ENCODE measurements at regions not wholly inside any gene's neighbourhood (a gene's known extent, or its start where the extent isn't known, plus 50 kb on each side); places are given as distances from the start of the nearest gene placed in this dataset.

GRCh38 chr2:4139316-4139715, 435.9 kb downstream of the DCDC2C start:
- H3K4me3 ChIP-seq (ENCODE audit: insufficient read depth, low read length) = no peak overlapping the region
- H3K4me1 ChIP-seq (ENCODE audit: insufficient read depth, low read length) = no peaks in the 10 kb centered on the region
- no peak overlapping the region for H3K4me2 ChIP-seq (ENCODE audit: insufficient read depth, low read length)
- H3K27me3 ChIP-seq (ENCODE audit: insufficient read depth, low read length) = no peaks in the 10 kb centered on the region
- H3K36me3 ChIP-seq (ENCODE audit: insufficient read depth, low read length) = no peaks in the 10 kb centered on the region
- DNase-seq (ENCODE audit: insufficient read length, low spot score, missing footprints) = no peak
- H3K9me3 ChIP-seq (ENCODE audit: low read depth, low read length) = peaks cover 7% of the 10 kb centered on the region
- H2AFZ ChIP-seq (ENCODE audit: low read length) = no peak overlapping the region
- H4K20me1 ChIP-seq (ENCODE audit: insufficient read depth, low read length) = no peaks in the 10 kb centered on the region
- TF ChIP-seq CTCF (IDR thresholded peaks at IDR 0.05; ENCODE audit: extremely low read depth, low read depth, low read length) = no peak
- no peaks in the 10 kb centered on the region for H3K79me2 ChIP-seq (ENCODE audit: insufficient read depth, low read length)
- no peak overlapping the region for H3K27ac ChIP-seq (ENCODE audit: low read depth, low read length)

GRCh38 chr2:4139731-4140130, 436.4 kb downstream of the DCDC2C start:
- H3K27me3 ChIP-seq (ENCODE audit: insufficient read depth, low read length) = no peaks in the 10 kb centered on the region
- no peak for DNase-seq (ENCODE audit: insufficient read length, low spot score, missing footprints)
- no peak overlapping the region for H3K27ac ChIP-seq (ENCODE audit: low read depth, low read length)
- TF ChIP-seq CTCF (IDR thresholded peaks at IDR 0.05; ENCODE audit: extremely low read depth, low read depth, low read length) = no peak
- H2AFZ ChIP-seq (ENCODE audit: low read length) = no peak overlapping the region
- no peaks in the 10 kb centered on the region for H3K79me2 ChIP-seq (ENCODE audit: insufficient read depth, low read length)
- H3K9me3 ChIP-seq (ENCODE audit: low read depth, low read length) = peaks cover 7% of the 10 kb centered on the region
- H4K20me1 ChIP-seq (ENCODE audit: insufficient read depth, low read length) = no peaks in the 10 kb centered on the region
- no peak overlapping the region for H3K4me3 ChIP-seq (ENCODE audit: insufficient read depth, low read length)
- H3K4me2 ChIP-seq (ENCODE audit: insufficient read depth, low read length) = no peak overlapping the region
- no peaks in the 10 kb centered on the region for H3K36me3 ChIP-seq (ENCODE audit: insufficient read depth, low read length)
- H3K4me1 ChIP-seq (ENCODE audit: insufficient read depth, low read length) = no peaks in the 10 kb centered on the region

DNA sequence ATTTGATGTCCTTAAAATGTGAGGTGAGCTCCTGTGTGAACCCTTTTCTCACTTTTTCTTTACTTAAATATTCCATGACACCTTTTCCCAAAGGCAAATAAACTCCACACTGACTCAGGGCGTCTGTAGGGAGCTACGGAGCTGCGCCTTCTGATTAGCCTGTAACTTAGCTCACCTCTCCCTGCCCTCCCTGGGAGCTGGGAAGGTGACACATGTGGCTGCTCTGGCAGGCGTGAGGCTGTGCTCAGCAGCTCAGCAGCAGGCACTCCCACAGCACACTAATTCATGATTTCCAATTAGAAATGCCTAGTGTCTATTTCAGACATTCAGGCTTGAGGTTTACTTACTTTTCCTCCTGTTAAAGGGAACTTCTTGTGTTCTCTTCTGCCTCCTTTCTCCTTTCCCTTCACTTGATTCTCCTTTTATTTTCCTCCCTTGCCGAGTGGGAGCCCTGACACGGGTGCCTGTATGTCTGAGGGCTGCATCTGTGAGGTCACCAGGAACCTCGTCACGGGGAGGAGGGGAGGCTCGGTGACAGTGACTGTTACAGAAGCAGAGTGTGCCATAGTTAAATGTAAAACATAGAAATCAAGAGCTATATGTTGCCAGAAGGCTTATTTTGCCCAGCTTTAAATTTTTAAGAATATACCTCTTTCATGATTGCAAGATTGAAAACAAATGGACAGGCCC, 437.1 kb downstream of the DCDC2C start:
- H3K79me2 ChIP-seq (ENCODE audit: insufficient read depth, low read length) = no peaks in the 10 kb centered on the region
- no peaks in the 10 kb centered on the region for H3K27me3 ChIP-seq (ENCODE audit: insufficient read depth, low read length)
- DNase-seq (ENCODE audit: insufficient read length, low spot score, missing footprints) = no peak
- no peaks in the 10 kb centered on the region for H3K4me1 ChIP-seq (ENCODE audit: insufficient read depth, low read length)
- peaks cover 7% of the 10 kb centered on the region for H3K9me3 ChIP-seq (ENCODE audit: low read depth, low read length)
- no peak overlapping the region for H3K4me3 ChIP-seq (ENCODE audit: insufficient read depth, low read length)
- H3K4me2 ChIP-seq (ENCODE audit: insufficient read depth, low read length) = no peak overlapping the region
- no peak for TF ChIP-seq CTCF (IDR thresholded peaks at IDR 0.05; ENCODE audit: extremely low read depth, low read depth, low read length)
- no peak overlapping the region for H2AFZ ChIP-seq (ENCODE audit: low read length)
- H3K36me3 ChIP-seq (ENCODE audit: insufficient read depth, low read length) = no peaks in the 10 kb centered on the region
- no peak overlapping the region for H3K27ac ChIP-seq (ENCODE audit: low read depth, low read length)
- H4K20me1 ChIP-seq (ENCODE audit: insufficient read depth, low read length) = no peaks in the 10 kb centered on the region

DNA sequence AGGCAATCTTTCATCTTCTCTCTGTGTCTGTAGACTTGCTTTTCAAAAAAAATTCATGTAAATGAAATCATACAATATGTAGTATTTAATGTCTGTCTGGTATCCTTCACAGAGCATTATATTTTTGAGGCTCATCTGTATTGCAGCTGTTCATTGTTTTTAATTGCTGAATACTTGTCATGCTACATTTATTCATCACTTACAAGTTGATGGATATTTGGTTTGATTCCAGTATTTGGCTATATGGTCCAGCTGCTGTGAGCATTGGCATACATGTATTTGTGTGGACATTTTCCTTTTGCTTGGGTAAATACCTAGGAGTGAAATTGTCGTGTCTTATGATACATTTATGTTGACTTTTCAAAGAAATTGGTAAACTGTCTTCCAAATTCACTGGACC, 441.4 kb downstream of the DCDC2C start:
- Histone ChIP-seq H3K79me2 (ENCODE audit: insufficient read depth, low read length) (no peaks in the 10 kb centered on the region), H3K9me3 (ENCODE audit: low read depth, low read length) (peaks cover 5% of the 10 kb centered on the region), H3K4me2 (ENCODE audit: insufficient read depth, low read length) (no peak overlapping the region), H3K27me3 (ENCODE audit: insufficient read depth, low read length) (no peaks in the 10 kb centered on the region), H3K36me3 (ENCODE audit: insufficient read depth, low read length) (no peaks in the 10 kb centered on the region), H3K27ac (ENCODE audit: low read depth, low read length) (no peak overlapping the region), H3K4me1 (ENCODE audit: insufficient read depth, low read length) (no peaks in the 10 kb centered on the region), H3K4me3 (ENCODE audit: insufficient read depth, low read length) (no peak overlapping the region), H2AFZ (ENCODE audit: low read length) (no peak overlapping the region), H4K20me1 (ENCODE audit: insufficient read depth, low read length) (no peaks in the 10 kb centered on the region)
- no peak for DNase-seq (ENCODE audit: insufficient read length, low spot score, missing footprints)
- no peak for TF ChIP-seq CTCF (IDR thresholded peaks at IDR 0.05; ENCODE audit: extremely low read depth, low read depth, low read length)
